Mesenchymal stem cell (in vitro differentiated cells and primary cell): ENCODE measurements at regions not wholly inside any gene's neighbourhood (a gene's known extent, or its start where the extent isn't known, plus 50 kb on each side); places are given as distances from the start of the nearest gene placed in this dataset.

Experiments used
- DNase-seq: peaks from one replicate; pipeline ENCODE4 v3.0.0-alpha.2; 2013
- H2AFZ ChIP-seq: one replicate; pipeline ENCODE4 v1.6.1; 2013; ENCODE audit warnings: low read depth, mild to moderate bottlenecking, control low read depth, inconsistent platforms, low read length, moderate library complexity
- H2AK5ac ChIP-seq: 2 replicates; pipeline ENCODE4 v1.6.1; 2013; ENCODE audit warnings: low read length, moderate library complexity, mild to moderate bottlenecking, inconsistent platforms; ENCODE audit not compliant: severe bottlenecking
- H2BK120ac ChIP-seq: one replicate; pipeline ENCODE4 v1.6.1; 2013; ENCODE audit warnings: low read depth, mild to moderate bottlenecking, inconsistent platforms, low read length, moderate library complexity
- H2BK12ac ChIP-seq, 2 experiments: one replicate each; pipeline ENCODE4 v1.6.1; 2013; ENCODE audit warnings: inconsistent platforms in 2 of 2, low read length in 2 of 2, mild to moderate bottlenecking in 2 of 2, moderate library complexity in 2 of 2, control low read depth in 1 of 2
- H2BK15ac ChIP-seq: one replicate; pipeline ENCODE4 v1.6.1; 2013; ENCODE audit warnings: mild to moderate bottlenecking, low read depth, inconsistent platforms; ENCODE audit not compliant: poor library complexity, severe bottlenecking
- H2BK5ac ChIP-seq: 2 replicates; pipeline ENCODE4 v1.6.1; 2013; ENCODE audit warnings: low read depth, mild to moderate bottlenecking, low read length, control low read depth, inconsistent platforms; ENCODE audit not compliant: poor library complexity, severe bottlenecking
- H3K14ac ChIP-seq, 2 experiments: one replicate each; pipeline ENCODE4 v1.6.1; 2013; ENCODE audit warnings: inconsistent platforms in 2 of 2, low read length in 2 of 2, control low read depth in 1 of 2, mild to moderate bottlenecking in 1 of 2, moderate library complexity in 1 of 2
- H3K18ac ChIP-seq, 2 experiments: one replicate each; pipeline ENCODE4 v1.6.1; 2013; ENCODE audit warnings: inconsistent platforms in 2 of 2, low read length in 2 of 2, control low read depth in 1 of 2, low read depth in 1 of 2, mild to moderate bottlenecking in 1 of 2
- H3K23ac ChIP-seq, 2 experiments: one replicate each; pipeline ENCODE4 v1.6.1; 2013; ENCODE audit warnings: inconsistent platforms in 2 of 2, low read length in 2 of 2, mild to moderate bottlenecking in 2 of 2, moderate library complexity in 2 of 2, control low read depth in 1 of 2
- H3K27ac ChIP-seq: 2 replicates; pipeline ENCODE4 v1.5.1; 2013; ENCODE audit warnings: mild to moderate bottlenecking, moderate library complexity, low read length, control low read depth, inconsistent platforms; ENCODE audit not compliant: poor library complexity, severe bottlenecking
- H3K27me3 ChIP-seq, 2 experiments: 2 replicates each; pipeline versions ENCODE4 v1.6.1 to v1.7.0; 2013; ENCODE audit warnings: low read length in 2 of 2, mild to moderate bottlenecking in 2 of 2, moderate library complexity in 2 of 2, control low read depth in 1 of 2, inconsistent platforms in 1 of 2; ENCODE audit not compliant: control insufficient read depth in 1 of 2, insufficient read depth in 1 of 2
- H3K36me3 ChIP-seq, 2 experiments: 2 replicates each; pipeline versions ENCODE4 v1.6.1 to v1.7.0; 2013; ENCODE audit warnings: low read length in 2 of 2, control low read depth in 1 of 2, inconsistent platforms in 1 of 2, low read depth in 1 of 2, mild to moderate bottlenecking in 1 of 2; ENCODE audit not compliant: insufficient read depth in 2 of 2, control insufficient read depth in 1 of 2
- H3K4ac ChIP-seq, 2 experiments: one replicate each; pipeline ENCODE4 v1.6.1; 2013; ENCODE audit warnings: inconsistent platforms in 2 of 2, low read length in 2 of 2, mild to moderate bottlenecking in 2 of 2, moderate library complexity in 2 of 2, control low read depth in 1 of 2, low read depth in 1 of 2
- H3K4me1 ChIP-seq: 2 replicates; pipeline ENCODE4 v1.6.1; 2013; ENCODE audit warnings: low read depth, low read length, control low read depth; ENCODE audit not compliant: control insufficient read depth, insufficient read depth
- H3K4me2 ChIP-seq: 2 replicates; pipeline ENCODE4 v1.6.1; 2013; ENCODE audit warnings: low read length, mild to moderate bottlenecking, inconsistent platforms; ENCODE audit not compliant: poor library complexity, severe bottlenecking
- H3K4me3 ChIP-seq, 2 experiments: 2 replicates each; pipeline versions ENCODE4 v1.5.1 to v1.7.0; 2013; ENCODE audit warnings: low read length in 2 of 2, mild to moderate bottlenecking in 2 of 2, control low read depth in 1 of 2, low read depth in 1 of 2; ENCODE audit not compliant: insufficient read depth in 1 of 2
- H3K79me1 ChIP-seq: replicated peaks from 2 replicates; pipeline ENCODE4 v1.6.1; 2013; ENCODE audit warnings: mild to moderate bottlenecking, control low read depth, low read length, inconsistent platforms; ENCODE audit not compliant: poor library complexity, severe bottlenecking
- H3K9ac ChIP-seq: 2 replicates; pipeline ENCODE4 v1.7.0; 2013; ENCODE audit warnings: mild to moderate bottlenecking, low read length, moderate library complexity
- H3K9me3 ChIP-seq: 2 replicates; pipeline ENCODE4 v1.7.0; 2013; ENCODE audit warnings: mild to moderate bottlenecking, low read length; ENCODE audit not compliant: control insufficient read depth
- H4K8ac ChIP-seq: one replicate; pipeline ENCODE4 v1.6.1; 2013; ENCODE audit warnings: inconsistent platforms, mild to moderate bottlenecking, low read length, moderate library complexity
- H4K91ac ChIP-seq: one replicate; pipeline ENCODE4 v1.6.1; 2013; ENCODE audit warnings: mild to moderate bottlenecking, low read length, inconsistent platforms
- WGBS: methylation state at CpG from one replicate; pipeline ENCODE4 v1.1.7; 2013; ENCODE audit warnings: mixed read lengths; 5-methylcytosine and 5-hydroxymethylcytosine counted together

- Histone ChIP-seq H4K91ac (no peak overlapping the region), H3K14ac (no peak overlapping the region)
- WGBS, result 90% methylated on average over 2 of the region's 3 CpGs
Observed at GRCh38 chr7:110076194-110076593, 1014.7 kb upstream of the LRRN3 start.

DNA sequence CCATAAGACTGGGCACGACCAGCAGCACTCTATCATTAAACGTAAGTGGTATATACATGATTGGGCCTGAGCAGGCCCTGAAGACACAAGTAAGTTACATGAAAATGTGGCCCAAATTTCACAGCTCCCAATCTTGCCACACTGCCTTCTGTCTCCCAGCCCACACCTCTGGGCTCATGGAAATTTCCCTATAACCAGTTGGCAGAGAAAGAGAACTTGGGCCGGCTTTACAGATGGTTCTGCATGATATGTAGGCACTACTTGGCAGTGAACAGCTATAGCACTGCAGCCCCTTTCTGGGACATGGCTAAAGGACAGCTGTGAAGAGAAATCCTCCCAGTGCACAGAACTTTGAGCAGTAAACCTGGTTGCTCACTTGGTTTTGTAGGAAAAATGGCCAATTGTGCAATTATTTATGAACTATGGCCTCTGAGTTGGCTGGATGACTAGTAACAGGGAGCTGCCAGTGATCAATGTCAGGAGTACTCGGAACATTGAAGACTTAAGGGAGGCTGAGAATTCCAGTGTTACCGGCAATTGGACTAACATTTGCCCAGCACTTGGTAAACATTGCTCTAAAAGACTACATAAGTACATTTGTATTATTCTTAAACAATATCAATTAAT, 1006.6 kb upstream of the LRRN3 start:
- Histone ChIP-seq H2AFZ (no peak overlapping the region), H3K4me3 (no peak overlapping the region), H4K8ac (no peak overlapping the region), H4K91ac (no peak overlapping the region), H3K27me3 (no peaks in the 10 kb centered on the region), H2AK5ac (no peak overlapping the region), H3K4me2 (no peak overlapping the region), H3K18ac (no peak overlapping the region), H3K27ac (no peak overlapping the region), H3K23ac (no peak overlapping the region), H3K14ac (no peak overlapping the region), H2BK5ac (no peak overlapping the region), H3K79me1 (no peaks in the 10 kb centered on the region), H3K4me1 (no peaks in the 10 kb centered on the region), H3K9me3 (peaks cover 8% of the 10 kb centered on the region), H2BK12ac (no peak overlapping the region), H3K9ac (no peak overlapping the region), H3K36me3 (no peaks in the 10 kb centered on the region), H2BK120ac (no peak overlapping the region), H2BK15ac (no peak overlapping the region), H3K4ac (no peak overlapping the region)
- no peak for DNase-seq
- WGBS, result 96% methylated on average over 4 of the region's 5 CpGs

More at GRCh38 chr7:110076194-110076593, 1014.7 kb upstream of the LRRN3 start:
- no peaks in the 10 kb centered on the region for H3K4me1 ChIP-seq
- no peak overlapping the region for H2AK5ac ChIP-seq
- no peak for DNase-seq
- no peaks in the 10 kb centered on the region for H3K36me3 ChIP-seq
- H3K27me3 ChIP-seq, result no peaks in the 10 kb centered on the region
- H3K4ac ChIP-seq, result no peak overlapping the region
- H3K27ac ChIP-seq, result no peak overlapping the region
- no peak overlapping the region for H3K23ac ChIP-seq
- no peak overlapping the region for H3K4me3 ChIP-seq
- H3K9me3 ChIP-seq, result peaks cover 5% of the 10 kb centered on the region
- no peak overlapping the region for H3K9ac ChIP-seq
- no peak overlapping the region for H2BK12ac ChIP-seq
- H3K79me1 ChIP-seq, result no peaks in the 10 kb centered on the region
- no peak overlapping the region for H4K8ac ChIP-seq
- no peak overlapping the region for H2AFZ ChIP-seq
- H2BK5ac ChIP-seq, result no peak overlapping the region
- no peak overlapping the region for H2BK120ac ChIP-seq
- H3K4me2 ChIP-seq, result no peak overlapping the region
- H2BK15ac ChIP-seq, result no peak overlapping the region
- no peak overlapping the region for H3K18ac ChIP-seq

- H3K9ac ChIP-seq, result no peak overlapping the region
- H2BK5ac ChIP-seq, result no peak overlapping the region
- H2AFZ ChIP-seq, result no peak overlapping the region
- H3K27ac ChIP-seq, result no peak overlapping the region
- H3K14ac ChIP-seq, result no peak overlapping the region
- no peak overlapping the region for H2AK5ac ChIP-seq
- H3K27me3 ChIP-seq, result no peaks in the 10 kb centered on the region
- 85% methylated on average over 10 of the region's 11 CpGs for WGBS
- no peaks in the 10 kb centered on the region for H3K36me3 ChIP-seq
- H2BK120ac ChIP-seq, result no peak overlapping the region
- no peaks in the 10 kb centered on the region for H3K79me1 ChIP-seq
- H3K18ac ChIP-seq, result no peak overlapping the region
- DNase-seq, result peak; percentile 32
- no peaks in the 10 kb centered on the region for H3K4me1 ChIP-seq
- H2BK15ac ChIP-seq, result no peak overlapping the region
- H2BK12ac ChIP-seq, result no peak overlapping the region
- H3K4me2 ChIP-seq, result no peak overlapping the region
- H3K4ac ChIP-seq, result no peak overlapping the region
- H3K9me3 ChIP-seq, result no peaks in the 10 kb centered on the region
- H3K23ac ChIP-seq, result no peak overlapping the region
- H4K91ac ChIP-seq, result no peak overlapping the region
- no peak overlapping the region for H3K4me3 ChIP-seq
- H4K8ac ChIP-seq, result no peak overlapping the region
Observed at GRCh38 chr7:110090110-110090820, 1000.7 kb upstream of the LRRN3 start.

- H2BK120ac ChIP-seq, result no peak overlapping the region
- no peaks in the 10 kb centered on the region for H3K27me3 ChIP-seq
- H3K79me1 ChIP-seq, result no peaks in the 10 kb centered on the region
- H3K4me2 ChIP-seq, result no peak overlapping the region
- H3K18ac ChIP-seq, result no peak overlapping the region
- no CpG with 5 or more reads among the region's 1 CpG for WGBS
- H3K27ac ChIP-seq, result no peak overlapping the region
- H3K9me3 ChIP-seq, result peaks cover 18% of the 10 kb centered on the region
- no peak overlapping the region for H2BK12ac ChIP-seq
- no peak overlapping the region for H3K14ac ChIP-seq
- H4K91ac ChIP-seq, result no peak overlapping the region
- H2BK5ac ChIP-seq, result no peak overlapping the region
- no peaks in the 10 kb centered on the region for H3K36me3 ChIP-seq
- no peak overlapping the region for H2BK15ac ChIP-seq
- H3K4ac ChIP-seq, result no peak overlapping the region
- no peaks in the 10 kb centered on the region for H3K4me1 ChIP-seq
- H3K23ac ChIP-seq, result no peak overlapping the region
- peak; percentile 2 for DNase-seq
- no peak overlapping the region for H2AFZ ChIP-seq
- no peak overlapping the region for H2AK5ac ChIP-seq
- H3K9ac ChIP-seq, result no peak overlapping the region
- no peak overlapping the region for H3K4me3 ChIP-seq
- no peak overlapping the region for H4K8ac ChIP-seq
Observed at GRCh38 chr7:110095372-110096052, 995.4 kb upstream of the LRRN3 start.
